Stimulated activated CD8-positive, alpha-beta memory T cell treated with anti-CD3 and anti-CD28 coated beads, Interleukin-2, amount 100 ng/mL, for 1 hour (primary cell): ENCODE measurements at regions not wholly inside any gene's neighbourhood (a gene's known extent, or its start where the extent isn't known, plus 50 kb on each side); places are given as distances from the start of the nearest gene placed in this dataset.

Source experiments
- DNase-seq, 2 donors: peaks; one replicate each; pipeline ENCODE4 v3.0.0-alpha.2; 2020; ENCODE audit warnings: low read depth in 2 of 2

GRCh38 chr18:2172881-2173280, 398.4 kb downstream of the METTL4 start:
- no peak for DNase-seq

- DNase-seq, result no peak
These were observed 397.8 kb downstream of the METTL4 start for GRCh38 chr18:2173486-2173885.

GRCh38 chr18:2178036-2178435, 393.3 kb downstream of the METTL4 start:
- no peak for DNase-seq

GRCh38 chr18:2179498-2180183, 391.7 kb downstream of the METTL4 start:
- DNase-seq, result no peak

GRCh38 chr18:2180586-2180985, 390.7 kb downstream of the METTL4 start:
- no peak for DNase-seq

- DNase-seq, result no peak
These were observed 387.9 kb downstream of the METTL4 start for GRCh38 chr18:2183432-2183831.

GRCh38 chr18:2186967-2187366, 384.3 kb downstream of the METTL4 start:
- no peak for DNase-seq

- DNase-seq, result no peak
These were observed 383.0 kb downstream of the METTL4 start for GRCh38 chr18:2188258-2188657.

- DNase-seq, result no peak
These were observed 380.0 kb downstream of the METTL4 start for GRCh38 chr18:2191180-2191790.

GRCh38 chr18:2192562-2192961, 378.7 kb downstream of the METTL4 start:
- DNase-seq, result no peak

- DNase-seq, result no peak
These were observed 373.4 kb downstream of the METTL4 start for GRCh38 chr18:2197946-2198345.

- DNase-seq, result no peak
These were observed 372.2 kb downstream of the METTL4 start for GRCh38 chr18:2199060-2199459.

- DNase-seq, result no peak
These were observed 370.2 kb downstream of the METTL4 start for GRCh38 chr18:2201036-2201600.

GRCh38 chr18:2204736-2205135, 366.6 kb downstream of the METTL4 start:
- no peak for DNase-seq

GRCh38 chr18:2207294-2207693, 364.0 kb downstream of the METTL4 start:
- DNase-seq, result no peak

- DNase-seq, result no peak
These were observed 358.6 kb downstream of the METTL4 start for GRCh38 chr18:2212598-2213205.

GRCh38 chr18:2213905-2214304, 357.4 kb downstream of the METTL4 start:
- DNase-seq, result no peak

- no peak for DNase-seq
These were observed 353.9 kb downstream of the METTL4 start for GRCh38 chr18:2217356-2217755.

GRCh38 chr18:2218101-2218500, 353.2 kb downstream of the METTL4 start:
- DNase-seq, result no peak

- DNase-seq, result no peak
These were observed 351.6 kb downstream of the METTL4 start for GRCh38 chr18:2219706-2220105.

GRCh38 chr18:2222270-2223185, 348.8 kb downstream of the METTL4 start:
- no peak for DNase-seq

- no peak for DNase-seq
These were observed 347.9 kb downstream of the METTL4 start for GRCh38 chr18:2223449-2223848.
